KG1 (cell line): ENCODE measurements at regions not wholly inside any gene's neighbourhood (a gene's known extent, or its start where the extent isn't known, plus 50 kb on each side); places are given as distances from the start of the nearest gene placed in this dataset.
"Not testable (repeated sequence)": the region's sequence is repeated elsewhere in the genome, so short reads cannot be mapped to it uniquely, and the experiment has no call there.

Experiments
- DNase-seq: peaks from one replicate; lab custom pipeline; 2025; lab: John Stamatoyannopoulos, UW

- no peak for DNase-seq
These were observed 125.1 kb upstream of the STX18 start for GRCh38 chr4:4666693-4667621.

- DNase-seq = no peak
These were observed 124.3 kb upstream of the STX18 start for GRCh38 chr4:4666187-4666586.

- no peak for DNase-seq
These were observed 122.4 kb upstream of the STX18 start for GRCh38 chr4:4664234-4664633.

- DNase-seq = no peak
These were observed 121.2 kb upstream of the STX18 start for GRCh38 chr4:4663028-4663427.

- no peak for DNase-seq
These were observed 120.4 kb upstream of the STX18 start for GRCh38 chr4:4662230-4662629.

GRCh38 chr4:4659871-4660651 lies 118.2 kb upstream of the STX18 start:
- no peak for DNase-seq

GRCh38 chr4:4658052-4658451 lies 116.2 kb upstream of the STX18 start:
- DNase-seq = no peak

GRCh38 chr4:4656977-4657376 lies 115.1 kb upstream of the STX18 start:
- no peak for DNase-seq

GRCh38 chr4:4655901-4656300 lies 114.1 kb upstream of the STX18 start:
- DNase-seq = no peak

- no peak for DNase-seq
These were observed 113.2 kb upstream of the STX18 start for GRCh38 chr4:4655011-4655410.

- DNase-seq = no peak
These were observed 110.2 kb upstream of the STX18 start for GRCh38 chr4:4651811-4652755.

GRCh38 chr4:4647041-4647440 lies 105.2 kb upstream of the STX18 start:
- no peak for DNase-seq

GRCh38 chr4:4645743-4646142 lies 103.9 kb upstream of the STX18 start:
- no peak for DNase-seq

- DNase-seq = not testable (repeated sequence)
These were observed 102.4 kb upstream of the STX18 start for GRCh38 chr4:4644277-4644676.

GRCh38 chr4:4643743-4644142 lies 101.9 kb upstream of the STX18 start:
- not testable (repeated sequence) for DNase-seq

- DNase-seq = no peak
These were observed 101.5 kb upstream of the STX18 start for GRCh38 chr4:4643306-4643705.

- no peak for DNase-seq
These were observed 100.7 kb upstream of the STX18 start for GRCh38 chr4:4642496-4643000.

GRCh38 chr4:4641661-4642495 lies 100.0 kb upstream of the STX18 start:
- DNase-seq = no peak

GRCh38 chr4:4641254-4641653 lies 99.4 kb upstream of the STX18 start:
- no peak for DNase-seq

- no peak for DNase-seq
These were observed 98.8 kb upstream of the STX18 start for GRCh38 chr4:4640692-4641091.

- no peak for DNase-seq
These were observed 97.5 kb upstream of the STX18 start for GRCh38 chr4:4639370-4639769.
